Head of caudate nucleus (tissue), 42 donors: ENCODE measurements at regions not wholly inside any gene's neighbourhood (a gene's known extent, or its start where the extent isn't known, plus 50 kb on each side); places are given as distances from the start of the nearest gene placed in this dataset.
A peak's percentile ranks its signal among the peaks of the same experiment; 100 is the strongest.
"Not testable (repeated sequence)": the region's sequence is repeated elsewhere in the genome, so short reads cannot be mapped to it uniquely, and the experiment has no call there.

Experiments
- DNase-seq, 42 donors: peaks; one replicate each; pipeline versions ENCODE4 v3.0.0 to v3.0.0-alpha.2; 2020 to 2021; ENCODE audit warnings: mixed read lengths in 7 of 42
- intact Hi-C: fragments of 100-400 bp; cut with DNase I; formaldehyde crosslinking; loops from one replicate; pipeline ENCODE4 v1.15.0; 2022

- intact Hi-C loops: no loop called here
Measured at GRCh38 chr1:188729039-188729438, 1748.6 kb downstream of the BRINP3 start.

GRCh38 chr1:188735567-188735966 lies 1742.1 kb downstream of the BRINP3 start:
- intact Hi-C loops: no loop called here
- DNase-seq: no peak

More at GRCh38 chr1:188729039-188729438, 1748.6 kb downstream of the BRINP3 start:
- no peak for DNase-seq

DNA sequence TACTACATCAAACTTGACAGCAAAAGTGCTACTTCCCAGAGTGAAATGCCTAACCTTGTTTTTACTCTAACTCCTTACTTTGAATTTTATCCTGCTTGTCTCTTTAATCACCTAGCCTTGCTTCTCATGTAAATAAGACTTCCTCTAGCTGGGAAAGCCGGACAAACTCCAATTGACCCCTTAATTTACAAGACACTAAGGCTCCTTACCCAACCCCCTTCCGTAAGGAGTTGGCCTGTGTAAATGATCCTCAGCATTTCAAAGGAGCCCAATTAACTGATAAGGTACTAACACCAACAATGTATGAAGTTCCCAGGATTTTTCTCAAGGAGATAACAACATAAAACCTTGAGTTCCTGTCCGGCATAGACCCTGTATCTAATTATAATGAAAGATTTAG lies 1728.4 kb downstream of the BRINP3 start:
- DNase-seq, intact Hi-C loops: not testable (repeated sequence)

GRCh38 chr1:188752027-188752426 lies 1725.6 kb downstream of the BRINP3 start:
- intact Hi-C loops, DNase-seq: not testable (repeated sequence)

- DNase-seq, intact Hi-C loops: not testable (repeated sequence)
Measured at GRCh38 chr1:188757747-188758146, 1719.9 kb downstream of the BRINP3 start.

DNA sequence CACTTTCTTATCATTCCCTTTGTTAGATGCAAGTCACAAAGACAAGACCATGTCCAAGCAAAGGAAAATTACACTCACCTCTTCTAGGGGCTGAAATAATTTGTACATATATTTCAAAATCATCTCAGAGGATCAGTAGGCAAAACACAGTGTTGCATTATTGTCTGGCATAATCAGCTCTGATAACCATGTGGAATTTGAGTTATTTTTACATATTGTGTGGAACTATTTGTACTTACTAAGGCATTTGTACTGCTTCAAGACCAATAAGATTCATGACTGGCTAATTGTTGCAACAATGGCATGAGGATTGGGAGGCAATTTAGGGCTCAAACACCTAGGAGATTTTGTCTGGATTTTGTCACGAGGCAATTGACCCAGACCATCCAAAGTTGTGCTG lies 1716.4 kb downstream of the BRINP3 start:
- intact Hi-C loops: no loop called here
- no peak for DNase-seq

- DNase-seq: no peak
- intact Hi-C loops: no loop called here
Measured at GRCh38 chr1:188762166-188762743, 1715.4 kb downstream of the BRINP3 start.

GRCh38 chr1:188763541-188763940 lies 1714.1 kb downstream of the BRINP3 start:
- intact Hi-C loops: no loop called here
- DNase-seq: no peak

- no peak for DNase-seq
- intact Hi-C loops: no loop called here
Measured at GRCh38 chr1:188769181-188769580, 1708.5 kb downstream of the BRINP3 start.

DNA sequence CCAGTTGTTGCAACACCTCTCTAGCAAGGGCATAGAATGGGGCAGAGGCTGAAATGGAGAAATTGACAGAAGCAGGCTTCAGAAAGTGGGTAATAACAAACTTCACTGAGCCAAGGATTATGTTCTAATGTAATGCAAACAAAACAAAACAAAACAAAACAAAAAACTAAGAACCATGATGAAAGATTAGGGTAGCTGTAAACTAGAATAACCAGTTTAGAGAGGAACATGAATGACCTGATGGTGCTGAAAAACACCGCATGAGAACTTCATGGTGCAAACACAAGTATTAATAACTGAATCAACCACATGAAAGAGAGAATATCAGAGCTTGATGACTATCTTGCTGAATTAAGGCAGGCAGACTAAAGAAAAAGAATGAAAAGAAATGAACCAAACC lies 1707.7 kb downstream of the BRINP3 start:
- intact Hi-C loops: no loop called here
- no peak for DNase-seq

- no peak for DNase-seq
- intact Hi-C loops: no loop called here
Measured at GRCh38 chr1:188778578-188778977, 1699.1 kb downstream of the BRINP3 start.

GRCh38 chr1:188782220-188782841 lies 1695.3 kb downstream of the BRINP3 start:
- intact Hi-C loops: no loop called here
- DNase-seq: peak in 2 of 42 donors; percentile 3

DNA sequence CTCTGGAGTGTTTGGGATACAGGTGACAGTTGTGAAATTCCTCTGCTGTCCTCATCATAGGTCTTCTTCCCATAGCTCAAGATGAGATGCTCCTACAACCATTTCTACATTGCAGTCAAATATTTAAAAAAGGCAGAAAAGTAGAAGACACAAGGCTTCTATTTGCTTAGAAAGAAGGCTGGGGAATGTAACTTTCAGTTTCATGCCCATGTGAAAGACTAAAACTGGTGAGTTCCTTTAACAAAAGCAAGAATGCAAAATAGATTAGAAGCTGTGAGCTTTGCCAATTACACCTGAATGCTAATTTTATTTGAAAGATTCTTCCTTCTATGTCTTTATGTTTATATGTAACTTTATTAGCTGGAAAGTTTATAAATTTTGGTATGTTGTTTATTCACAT lies 1682.7 kb downstream of the BRINP3 start:
- intact Hi-C loops: no loop called here

DNA sequence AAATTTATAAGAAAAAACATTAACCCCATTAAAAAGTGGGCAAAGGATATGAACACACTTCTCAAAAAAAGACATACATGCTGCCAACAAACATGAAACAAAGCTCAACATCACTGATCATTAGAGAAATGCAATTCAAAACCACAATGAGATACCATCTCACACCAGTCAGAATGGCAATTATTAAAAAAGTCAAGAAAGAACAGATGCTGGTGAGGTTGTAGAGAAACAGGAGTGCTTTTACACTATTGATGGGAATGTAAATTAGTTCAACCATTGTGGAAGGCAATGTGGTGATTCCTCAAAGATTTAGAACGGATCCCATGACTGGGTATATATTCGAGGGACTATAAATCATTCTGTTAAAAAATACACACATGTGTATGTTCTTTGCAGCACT lies 1665.5 kb downstream of the BRINP3 start:
- DNase-seq, intact Hi-C loops: not testable (repeated sequence)

More for the DNA sequence above, 1682.7 kb downstream of the BRINP3 start:
- DNase-seq: no peak

DNA sequence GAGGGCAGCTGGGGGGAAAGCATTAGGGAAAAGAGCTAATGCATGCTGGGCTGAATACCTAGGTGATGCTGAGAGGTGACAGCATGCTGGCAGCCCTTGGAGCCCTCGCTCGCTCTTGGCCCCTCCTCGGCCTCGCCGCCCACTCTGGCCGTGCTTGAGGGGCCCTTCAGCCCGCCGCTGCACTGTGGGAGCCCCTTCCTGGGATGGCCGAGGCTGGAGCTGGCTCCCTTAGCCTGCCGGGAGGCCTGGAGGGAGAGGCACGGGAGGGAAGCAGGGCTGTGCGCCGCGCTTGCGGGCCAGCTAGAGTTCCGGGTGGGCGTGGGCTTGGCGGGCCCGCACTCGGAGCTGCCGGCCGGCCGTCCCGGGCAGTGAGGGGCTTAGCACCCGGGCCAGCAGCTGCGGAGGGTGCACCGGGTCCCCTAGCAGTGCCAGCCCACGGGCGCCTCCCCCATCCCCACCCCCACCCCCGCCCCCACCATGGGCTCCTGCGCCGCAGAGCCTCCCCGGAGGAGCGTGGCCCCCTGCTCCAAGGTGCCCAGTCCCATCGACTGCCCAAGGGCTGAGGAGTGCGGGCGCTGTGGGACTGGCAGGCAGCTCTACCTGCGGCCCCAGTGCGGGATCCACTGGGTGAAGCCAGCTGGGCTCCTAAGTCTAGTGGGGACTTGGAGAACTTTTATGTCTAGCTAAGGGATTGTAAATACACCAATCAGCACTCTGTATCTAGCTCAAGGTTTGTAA lies 1664.7 kb downstream of the BRINP3 start:
- DNase-seq, intact Hi-C loops: not testable (repeated sequence)

GRCh38 chr1:188817814-188818213 lies 1659.8 kb downstream of the BRINP3 start:
- no peak for DNase-seq
- intact Hi-C loops: no loop called here

GRCh38 chr1:188822248-188822647 lies 1655.4 kb downstream of the BRINP3 start:
- intact Hi-C loops: no loop called here
- no peak for DNase-seq

GRCh38 chr1:188825471-188825870 lies 1652.2 kb downstream of the BRINP3 start:
- intact Hi-C loops: no loop called here

GRCh38 chr1:188826800-188827199 lies 1650.9 kb downstream of the BRINP3 start:
- intact Hi-C loops: no loop called here
- DNase-seq: no peak

More at GRCh38 chr1:188825471-188825870, 1652.2 kb downstream of the BRINP3 start:
- no peak for DNase-seq

DNA sequence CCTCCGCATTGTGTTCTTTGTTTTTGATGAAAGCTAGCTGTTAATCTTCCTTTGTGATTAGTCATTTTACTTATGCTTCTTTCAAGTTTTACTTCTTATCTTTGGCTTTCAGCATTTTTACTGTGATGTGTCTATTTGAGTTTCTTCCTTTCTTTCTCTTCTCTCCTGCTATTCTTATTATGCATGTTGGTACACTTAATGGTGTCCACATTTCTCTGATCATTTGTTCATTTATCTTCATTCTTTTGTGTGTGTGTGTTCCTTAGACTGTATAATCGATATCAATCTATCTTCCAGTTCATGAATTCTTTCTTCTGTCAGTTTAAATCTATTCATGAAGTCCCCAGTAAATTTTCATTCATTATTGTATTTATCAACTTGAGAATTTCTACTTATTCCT lies 1650.3 kb downstream of the BRINP3 start:
- DNase-seq: no peak
- intact Hi-C loops: no loop called here
